ENCODE measurements at regions not wholly inside any gene's neighbourhood (a gene's known extent, or its start where the extent isn't known, plus 50 kb on each side); places are given as distances from the start of the nearest gene placed in this dataset.

DNA sequence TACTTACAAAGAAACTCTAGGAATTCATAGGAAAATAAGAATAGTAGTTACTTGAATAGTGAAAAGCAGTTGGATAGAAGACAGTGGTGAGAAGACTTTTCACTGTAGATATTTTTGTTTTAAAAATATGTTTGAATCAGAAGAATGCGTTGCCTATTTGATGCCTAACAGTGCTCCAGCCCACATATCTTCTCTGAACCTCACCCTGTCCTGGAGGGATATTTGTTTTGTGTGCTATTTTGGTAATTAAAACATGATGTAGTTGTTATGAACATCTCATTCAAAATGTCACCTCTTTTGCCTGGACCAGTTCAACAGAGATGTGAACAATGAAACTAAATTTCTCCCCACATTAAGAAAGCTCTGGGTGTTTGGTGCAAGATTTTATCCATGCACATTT lies 87.6 kb downstream of the CARTPT start:
- TF ChIP-seq, protein P1, sequence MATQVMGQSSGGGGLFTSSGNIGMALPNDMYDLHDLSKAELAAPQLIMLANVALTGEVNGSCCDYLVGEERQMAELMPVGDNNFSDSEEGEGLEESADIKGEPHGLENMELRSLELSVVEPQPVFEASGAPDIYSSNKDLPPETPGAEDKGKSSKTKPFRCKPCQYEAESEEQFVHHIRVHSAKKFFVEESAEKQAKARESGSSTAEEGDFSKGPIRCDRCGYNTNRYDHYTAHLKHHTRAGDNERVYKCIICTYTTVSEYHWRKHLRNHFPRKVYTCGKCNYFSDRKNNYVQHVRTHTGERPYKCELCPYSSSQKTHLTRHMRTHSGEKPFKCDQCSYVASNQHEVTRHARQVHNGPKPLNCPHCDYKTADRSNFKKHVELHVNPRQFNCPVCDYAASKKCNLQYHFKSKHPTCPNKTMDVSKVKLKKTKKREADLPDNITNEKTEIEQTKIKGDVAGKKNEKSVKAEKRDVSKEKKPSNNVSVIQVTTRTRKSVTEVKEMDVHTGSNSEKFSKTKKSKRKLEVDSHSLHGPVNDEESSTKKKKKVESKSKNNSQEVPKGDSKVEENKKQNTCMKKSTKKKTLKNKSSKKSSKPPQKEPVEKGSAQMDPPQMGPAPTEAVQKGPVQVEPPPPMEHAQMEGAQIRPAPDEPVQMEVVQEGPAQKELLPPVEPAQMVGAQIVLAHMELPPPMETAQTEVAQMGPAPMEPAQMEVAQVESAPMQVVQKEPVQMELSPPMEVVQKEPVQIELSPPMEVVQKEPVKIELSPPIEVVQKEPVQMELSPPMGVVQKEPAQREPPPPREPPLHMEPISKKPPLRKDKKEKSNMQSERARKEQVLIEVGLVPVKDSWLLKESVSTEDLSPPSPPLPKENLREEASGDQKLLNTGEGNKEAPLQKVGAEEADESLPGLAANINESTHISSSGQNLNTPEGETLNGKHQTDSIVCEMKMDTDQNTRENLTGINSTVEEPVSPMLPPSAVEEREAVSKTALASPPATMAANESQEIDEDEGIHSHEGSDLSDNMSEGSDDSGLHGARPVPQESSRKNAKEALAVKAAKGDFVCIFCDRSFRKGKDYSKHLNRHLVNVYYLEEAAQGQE (IDR thresholded peaks at IDR 0.05; ENCODE audit: insufficient read depth in 1 of 2, low read depth in 2 of 2, low read length in 2 of 2) = no peak
- TF ChIP-seq TAF1 (IDR thresholded peaks at IDR 0.05; ENCODE audit: borderline replicate concordance, insufficient read depth, low read length) = no peak
- TF ChIP-seq POLR2AphosphoS5 (IDR thresholded peaks at IDR 0.05; ENCODE audit: low read depth, low read length) = no peak
- TF ChIP-seq SIN3A (IDR thresholded peaks at IDR 0.05; ENCODE audit: borderline replicate concordance, insufficient read depth, low read length) = no peak
- no peak for TF ChIP-seq FOXP2 (optimal IDR thresholded peaks at IDR 0.05; ENCODE audit: borderline replicate concordance, extremely low read depth, extremely low read length, insufficient read depth)

All from PFSK-1 (cell line).